Retinal pigment epithelial cell (primary cell): ENCODE measurements at regions not wholly inside any gene's neighbourhood (a gene's known extent, or its start where the extent isn't known, plus 50 kb on each side); places are given as distances from the start of the nearest gene placed in this dataset.

Source experiments
- DNase-seq: peaks from one replicate; pipeline ENCODE4 v3.0.0-alpha.2; 2010; ENCODE audit warnings: low read depth
- H3K4me3 ChIP-seq: 2 replicates; pipeline ENCODE4 v1.5.1; 2011; ENCODE audit warnings: mild to moderate bottlenecking, low read length, control low read depth, moderate library complexity
- TF ChIP-seq, protein P1 (sequence below): conservative IDR thresholded peaks from 2 replicates; pipeline ENCODE4 v1.5.1; 2011; ENCODE audit warnings: low read depth, low read length, control low read depth, inconsistent platforms

DNA sequence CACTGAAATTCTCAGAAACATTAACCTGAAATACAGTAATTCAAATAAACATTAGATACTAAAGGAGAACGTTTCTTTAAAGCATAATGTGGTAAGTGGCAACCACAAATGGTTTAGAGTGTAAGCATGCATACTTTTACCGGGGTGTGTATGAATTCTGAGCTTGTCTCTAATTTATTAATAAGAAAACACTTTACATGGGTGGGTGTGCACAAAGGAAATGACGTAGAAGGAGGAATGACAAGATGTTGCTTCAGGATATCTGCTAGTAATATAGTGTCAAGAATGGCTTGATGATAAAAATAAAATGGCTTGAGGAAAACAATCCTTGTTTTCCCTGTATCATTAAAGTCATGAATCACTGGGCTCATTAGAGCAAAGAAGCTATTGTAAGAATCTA lies 92.5 kb downstream of the ARL4A start:
- TF ChIP-seq, protein P1, sequence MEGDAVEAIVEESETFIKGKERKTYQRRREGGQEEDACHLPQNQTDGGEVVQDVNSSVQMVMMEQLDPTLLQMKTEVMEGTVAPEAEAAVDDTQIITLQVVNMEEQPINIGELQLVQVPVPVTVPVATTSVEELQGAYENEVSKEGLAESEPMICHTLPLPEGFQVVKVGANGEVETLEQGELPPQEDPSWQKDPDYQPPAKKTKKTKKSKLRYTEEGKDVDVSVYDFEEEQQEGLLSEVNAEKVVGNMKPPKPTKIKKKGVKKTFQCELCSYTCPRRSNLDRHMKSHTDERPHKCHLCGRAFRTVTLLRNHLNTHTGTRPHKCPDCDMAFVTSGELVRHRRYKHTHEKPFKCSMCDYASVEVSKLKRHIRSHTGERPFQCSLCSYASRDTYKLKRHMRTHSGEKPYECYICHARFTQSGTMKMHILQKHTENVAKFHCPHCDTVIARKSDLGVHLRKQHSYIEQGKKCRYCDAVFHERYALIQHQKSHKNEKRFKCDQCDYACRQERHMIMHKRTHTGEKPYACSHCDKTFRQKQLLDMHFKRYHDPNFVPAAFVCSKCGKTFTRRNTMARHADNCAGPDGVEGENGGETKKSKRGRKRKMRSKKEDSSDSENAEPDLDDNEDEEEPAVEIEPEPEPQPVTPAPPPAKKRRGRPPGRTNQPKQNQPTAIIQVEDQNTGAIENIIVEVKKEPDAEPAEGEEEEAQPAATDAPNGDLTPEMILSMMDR: no peak
- DNase-seq: no peak
- no peak overlapping the region for H3K4me3 ChIP-seq

DNA sequence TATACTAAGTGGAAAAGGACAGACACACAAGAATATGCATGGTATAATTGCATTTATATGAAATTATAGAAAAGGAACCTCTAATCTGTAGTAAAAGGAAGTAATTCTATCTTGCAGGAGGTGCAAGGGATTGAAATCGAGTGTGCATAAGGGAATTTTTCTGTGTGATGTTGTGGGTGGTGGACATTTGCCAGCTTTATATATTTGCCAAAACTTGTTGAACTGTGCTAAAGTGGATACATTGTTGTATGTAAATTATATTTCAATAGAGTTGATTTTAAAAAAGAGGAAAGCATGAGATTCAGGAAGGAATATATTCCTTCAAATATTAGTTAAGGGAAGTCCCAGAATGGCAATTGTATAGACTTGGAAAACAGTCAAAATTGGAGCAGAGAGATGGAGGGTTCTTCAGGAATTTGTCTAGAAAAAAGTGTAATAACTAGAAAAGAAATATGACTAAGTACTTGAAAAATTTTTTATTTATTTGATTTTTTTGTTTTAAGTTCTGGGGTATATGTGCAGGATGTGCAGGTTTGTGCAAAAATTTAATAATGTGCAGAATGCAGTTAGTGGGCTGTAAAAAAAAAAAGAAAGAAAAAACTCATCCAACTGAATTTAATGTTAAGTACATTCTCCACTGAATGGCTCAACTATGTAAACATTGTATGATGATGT lies 96.1 kb downstream of the ARL4A start:
- DNase-seq: no peak
- H3K4me3 ChIP-seq: no peak overlapping the region
- TF ChIP-seq, protein P1: no peak

DNA sequence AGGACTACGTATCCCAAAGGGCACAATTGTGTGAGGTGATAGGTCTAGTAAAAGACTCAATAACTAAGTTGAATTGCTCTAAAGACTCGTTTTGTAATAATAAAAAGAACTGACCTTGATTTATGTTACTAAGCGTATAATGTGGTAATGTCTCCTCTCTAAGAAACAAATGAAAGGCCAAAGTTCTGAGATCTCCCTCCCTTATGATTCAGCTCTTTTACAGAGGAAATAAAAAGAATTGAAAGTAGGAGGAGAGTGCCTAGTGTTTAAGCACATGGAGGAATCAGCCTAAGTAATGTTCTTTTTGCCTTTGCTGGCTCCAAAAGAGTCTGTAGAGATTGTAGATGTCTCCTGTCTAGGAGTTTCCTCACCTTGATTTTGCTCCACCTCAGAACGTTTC lies 98.0 kb downstream of the ARL4A start:
- TF ChIP-seq, protein P1: no peak
- DNase-seq: no peak

DNA sequence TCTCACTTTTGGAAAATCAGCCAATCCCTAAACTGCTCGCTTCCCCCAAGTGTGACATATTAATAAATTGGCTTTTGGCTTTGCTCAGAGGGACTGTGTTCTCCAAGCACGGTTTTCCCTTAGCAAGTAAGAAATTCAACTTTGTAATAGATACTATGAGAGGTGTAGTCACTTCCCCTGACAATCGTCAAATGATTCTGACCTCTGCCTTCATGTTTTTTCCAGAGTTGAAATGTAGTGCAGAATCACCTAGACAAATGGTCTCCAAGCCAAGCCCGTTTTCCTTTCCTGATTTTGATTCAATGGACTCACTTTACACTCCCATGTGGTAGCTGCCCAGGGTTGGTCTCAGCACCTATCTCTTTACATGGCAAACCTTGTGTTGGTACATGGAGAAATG lies 99.1 kb downstream of the ARL4A start:
- no peak overlapping the region for H3K4me3 ChIP-seq
- TF ChIP-seq, protein P1: no peak
- no peak for DNase-seq

More for the DNA sequence above, 98.0 kb downstream of the ARL4A start:
- no peak overlapping the region for H3K4me3 ChIP-seq

DNA sequence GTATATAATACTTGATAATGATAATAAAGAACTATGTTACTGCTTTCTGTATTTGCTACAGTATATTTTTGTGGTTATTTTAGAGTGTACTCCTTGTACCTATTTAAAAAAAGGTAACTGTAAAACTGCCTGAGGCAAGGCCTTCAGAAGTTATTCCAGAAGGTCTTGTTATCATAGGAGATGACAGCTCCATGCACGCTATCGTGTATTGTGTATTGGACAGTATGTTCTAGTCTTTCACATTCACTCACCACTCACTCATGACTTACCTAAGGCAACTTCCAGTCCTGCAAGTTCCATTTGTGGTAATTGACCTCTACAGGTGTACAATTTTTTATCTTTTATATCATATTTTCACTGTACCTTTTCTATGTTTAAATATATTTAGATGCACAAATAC lies 100.7 kb downstream of the ARL4A start:
- no peak overlapping the region for H3K4me3 ChIP-seq
- TF ChIP-seq, protein P1: no peak
- no peak for DNase-seq

DNA sequence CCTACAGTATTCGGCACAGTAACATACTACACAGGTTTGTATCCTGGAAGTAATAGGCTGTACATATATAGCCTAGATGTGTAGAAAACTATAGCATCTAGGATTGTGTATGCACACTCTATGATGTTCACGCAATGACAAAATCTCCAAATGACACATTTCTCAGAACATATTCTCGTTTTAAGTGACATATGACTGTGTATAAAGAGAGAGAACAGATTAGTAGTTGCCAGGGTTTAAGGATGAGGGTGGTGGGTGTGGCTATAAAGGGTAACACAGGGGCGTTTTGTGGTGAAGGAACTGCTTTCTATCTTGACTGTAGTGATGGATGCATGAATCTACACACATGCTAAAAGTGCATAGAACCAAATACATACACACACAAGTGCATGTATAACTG lies 101.2 kb downstream of the ARL4A start:
- no peak for DNase-seq
- TF ChIP-seq, protein P1: no peak
- H3K4me3 ChIP-seq: no peak overlapping the region

DNA sequence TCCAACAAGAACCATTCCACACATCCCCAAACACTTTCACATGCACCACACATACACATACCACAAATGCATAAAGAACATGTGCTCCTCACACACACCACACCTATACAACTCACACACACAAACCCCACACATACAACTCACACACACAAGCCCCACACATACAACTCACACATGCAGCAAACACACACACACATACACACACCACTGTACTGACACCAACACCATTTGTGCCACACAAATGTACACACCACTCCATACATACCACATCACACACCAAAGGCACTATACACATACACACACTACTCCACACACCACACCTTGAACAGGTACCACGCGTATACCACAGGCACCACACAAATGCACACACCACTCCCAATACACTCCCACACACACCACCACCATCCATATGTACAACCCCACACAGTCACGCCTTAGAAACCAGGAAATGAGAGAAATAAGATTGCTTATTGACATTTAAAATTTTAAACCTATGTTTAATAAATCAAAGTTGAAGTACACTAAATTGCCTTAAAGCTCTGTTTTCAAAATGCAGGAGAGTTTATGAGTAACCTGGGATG lies 107.4 kb downstream of the ARL4A start:
- TF ChIP-seq, protein P1: no peak
- no peak overlapping the region for H3K4me3 ChIP-seq
- no peak for DNase-seq
